Lung (tissue), 11 donors: ENCODE measurements at regions not wholly inside any gene's neighbourhood (a gene's known extent, or its start where the extent isn't known, plus 50 kb on each side); places are given as distances from the start of the nearest gene placed in this dataset.

Experiments
- ATAC-seq: fragments of 200-7000 bp; cut with Tn5 transposase; one replicate; pipeline ENCODE4 v1.9.1; 2020; ENCODE audit warnings: moderate number of reproducible peaks; ENCODE audit not compliant: insufficient read depth, low FRiP score
- DNase-seq, 3 donors: peaks; one replicate each; pipeline ENCODE4 v3.0.0-alpha.2; 2013 to 2017
- H3K27ac ChIP-seq, 2 donors: one replicate each; pipeline ENCODE4 v1.5.1; 2013; ENCODE audit warnings: mild to moderate bottlenecking in 2 of 2, moderate library complexity in 2 of 2, control low read depth in 1 of 2, inconsistent platforms in 1 of 2, low read depth in 1 of 2, low read length in 1 of 2
- H3K27me3 ChIP-seq, 3 donors: one replicate each; pipeline ENCODE4 v1.5.1; 2013; ENCODE audit warnings: low read length in 2 of 3; ENCODE audit not compliant: control insufficient read depth in 3 of 3, insufficient read depth in 3 of 3
- H3K36me3 ChIP-seq, 4 donors: one replicate each; pipeline ENCODE4 v1.5.1; 2013; ENCODE audit warnings: low read length in 4 of 4, mild to moderate bottlenecking in 1 of 4, moderate library complexity in 1 of 4; ENCODE audit not compliant: control insufficient read depth in 4 of 4, insufficient read depth in 4 of 4
- H3K4me1 ChIP-seq, 5 donors: one replicate each; pipeline ENCODE4 v1.5.1; 2013; ENCODE audit warnings: low read length in 5 of 5, mild to moderate bottlenecking in 2 of 5, moderate library complexity in 1 of 5; ENCODE audit not compliant: control insufficient read depth in 5 of 5, insufficient read depth in 5 of 5
- H3K4me3 ChIP-seq: one replicate; pipeline ENCODE4 v1.5.1; 2013; ENCODE audit warnings: mild to moderate bottlenecking, control low read depth, moderate library complexity
- H3K9ac ChIP-seq, 2 donors: one replicate each; pipeline ENCODE4 v1.5.1; 2013; ENCODE audit warnings: low read length in 2 of 2, control low read depth in 1 of 2; ENCODE audit not compliant: insufficient read depth in 1 of 2
- H3K9me3 ChIP-seq, 4 donors: one replicate each; pipeline ENCODE4 v1.5.1; 2013; ENCODE audit warnings: low read length in 3 of 4, mild to moderate bottlenecking in 1 of 4, moderate library complexity in 1 of 4; ENCODE audit not compliant: control insufficient read depth in 4 of 4, insufficient read depth in 3 of 4
- CTCF ChIP-seq: IDR thresholded peaks from 2 replicates; pipeline ENCODE4 v1.5.1; 2012; ENCODE audit warnings: mild to moderate bottlenecking; ENCODE audit errors: control extremely low read depth, extremely low read depth
- whole genome bisulfite sequencing, 2 donors: extraction: QIAGEN DNeasy Blood & Tissue Kit; methylation state at CpG; one replicate each; pipeline ENCODE4 v1.1.7; 2013; 5-methylcytosine and 5-hydroxymethylcytosine counted together
- donor health status: control.
- donor health status: control.
- donor health status: Bipolar disorder and iron deficiency.
- donor health status: healthy.
- donor health status: DM: yes; HTN: yes; CAD: no.

- H3K9ac ChIP-seq, result no peak overlapping the region
- no peaks in the 10 kb centered on the region for H3K36me3 ChIP-seq
- no peak for TF ChIP-seq CTCF
- no peak overlapping the region for H3K27ac ChIP-seq
- H3K4me3 ChIP-seq, result no peak overlapping the region
- H3K9me3 ChIP-seq, result peaks cover 0 to 5% (median 1%) of the 10 kb centered on the region in 4 donors
- no peak for ATAC-seq
- H3K27me3 ChIP-seq, result no peaks in the 10 kb centered on the region
- no peaks in the 10 kb centered on the region for H3K4me1 ChIP-seq
- WGBS, 2 donors, result 72 to 84% methylated on average over 9 of the region's 9 CpGs
- DNase-seq, result peak in 2 of 3 donors; percentile 55
These were observed 251.0 kb downstream of the RPLP1 start for GRCh38 chr15:69703532-69704187.

- TF ChIP-seq CTCF, result no peak
- Histone ChIP-seq H3K4me1 (no peaks in the 10 kb centered on the region), H3K9me3 (peaks cover 0 to 8% (median 3%) of the 10 kb centered on the region in 4 donors), H3K9ac (no peak overlapping the region), H3K27ac (no peak overlapping the region), H3K4me3 (no peak overlapping the region), H3K27me3 (no peaks in the 10 kb centered on the region), H3K36me3 (no peaks in the 10 kb centered on the region)
- DNase-seq, result no peak
- ATAC-seq, result no peak
- 79 to 83% methylated on average over 3 of the region's 3 CpGs for WGBS, 2 donors
These were observed 251.6 kb downstream of the RPLP1 start for GRCh38 chr15:69704229-69704628.

GRCh38 chr15:69704700-69705099, 252.1 kb downstream of the RPLP1 start:
- Histone ChIP-seq H3K4me3 (no peak overlapping the region), H3K27me3 (no peaks in the 10 kb centered on the region), H3K36me3 (no peaks in the 10 kb centered on the region), H3K27ac (no peak overlapping the region), H3K4me1 (no peaks in the 10 kb centered on the region), H3K9ac (no peak overlapping the region), H3K9me3 (peaks cover 0 to 8% (median 3%) of the 10 kb centered on the region in 4 donors)
- 90 to 94% methylated on average over 4 of the region's 4 CpGs for WGBS, 2 donors
- no peak for TF ChIP-seq CTCF
- ATAC-seq (no peak), DNase-seq (no peak)
